Right atrium auricular region (tissue), 2 donors: ENCODE measurements at regions not wholly inside any gene's neighbourhood (a gene's known extent, or its start where the extent isn't known, plus 50 kb on each side); places are given as distances from the start of the nearest gene placed in this dataset.

Experiments used
- DNase-seq: peaks from one replicate; pipeline ENCODE4 v3.0.0-alpha.2; 2019; ENCODE audit warnings: low spot score
- H3K27ac ChIP-seq, 2 donors: fragments of 200-600 bp; sonication (generic); 1 replicate in 1 of 2; 2 replicates in 1 of 2; pipeline ENCODE4 v1.5.1; 2016 to 2019
- H3K27me3 ChIP-seq, 2 donors: fragments of 200-600 bp; sonication (generic); one replicate each; pipeline versions ENCODE4 v1.5.1 to v1.6.0; 2017 to 2019
- H3K36me3 ChIP-seq: fragments of 200-600 bp; sonication (generic); one replicate; pipeline ENCODE4 v1.5.1; 2016
- H3K4me1 ChIP-seq, 2 donors: fragments of 200-600 bp; sonication (generic); one replicate each; pipeline versions ENCODE4 v1.5.1 to v1.6.0; 2017 to 2019
- H3K4me3 ChIP-seq, 2 donors: fragments of 200-600 bp; sonication (generic); 1 replicate in 1 of 2; 2 replicates in 1 of 2; pipeline ENCODE4 v1.5.1; 2017 to 2019; ENCODE audit warnings: mild to moderate bottlenecking in 1 of 2, moderate library complexity in 1 of 2
- H3K9me3 ChIP-seq, 2 donors: fragments of 200-600 bp; sonication (generic); one replicate each; pipeline ENCODE4 v1.5.1; 2019
- CTCF ChIP-seq, 2 donors: fragments of 200-600 bp; sonication (generic); IDR thresholded peaks; one replicate each; pipeline ENCODE4 v1.5.1; 2019; ENCODE audit warnings: antibody characterized with exemption in 2 of 2

GRCh38 chr7:33736521-33737221 lies 168.7 kb upstream of the BMPER start:
- H3K4me1 ChIP-seq = no peaks in the 10 kb centered on the region
- no peaks in the 10 kb centered on the region for H3K36me3 ChIP-seq
- no peak overlapping the region for H3K4me3 ChIP-seq
- no peak for TF ChIP-seq CTCF (IDR thresholded peaks at IDR 0.05)
- H3K27me3 ChIP-seq = no peaks in the 10 kb centered on the region
- H3K9me3 ChIP-seq = no peaks in the 10 kb centered on the region
- H3K27ac ChIP-seq = no peak overlapping the region
- DNase-seq = no peak

- H3K27ac ChIP-seq = no peak overlapping the region
- no peak for DNase-seq
- no peak overlapping the region for H3K4me3 ChIP-seq
- no peaks in the 10 kb centered on the region for H3K27me3 ChIP-seq
- H3K4me1 ChIP-seq = no peaks in the 10 kb centered on the region
- H3K9me3 ChIP-seq = no peaks in the 10 kb centered on the region
- H3K36me3 ChIP-seq = no peaks in the 10 kb centered on the region
- no peak for TF ChIP-seq CTCF (IDR thresholded peaks at IDR 0.05)
Measured at GRCh38 chr7:33738260-33738935, 166.9 kb upstream of the BMPER start.

- TF ChIP-seq CTCF (IDR thresholded peaks at IDR 0.05) = no peak
- Histone ChIP-seq H3K36me3 (no peaks in the 10 kb centered on the region), H3K9me3 (no peaks in the 10 kb centered on the region), H3K27me3 (no peaks in the 10 kb centered on the region), H3K4me3 (no peak overlapping the region), H3K4me1 (no peaks in the 10 kb centered on the region), H3K27ac (no peak overlapping the region)
- DNase-seq = no peak
Measured at GRCh38 chr7:33739286-33739685, 166.1 kb upstream of the BMPER start.

GRCh38 chr7:33742521-33742920 lies 162.8 kb upstream of the BMPER start:
- no peak for TF ChIP-seq CTCF (IDR thresholded peaks at IDR 0.05)
- H3K27ac ChIP-seq = no peak overlapping the region
- no peaks in the 10 kb centered on the region for H3K4me1 ChIP-seq
- no peak for DNase-seq
- no peaks in the 10 kb centered on the region for H3K36me3 ChIP-seq
- no peaks in the 10 kb centered on the region for H3K9me3 ChIP-seq
- no peaks in the 10 kb centered on the region for H3K27me3 ChIP-seq
- H3K4me3 ChIP-seq = no peak overlapping the region

GRCh38 chr7:33742999-33743587 lies 162.2 kb upstream of the BMPER start:
- DNase-seq = no peak
- H3K36me3 ChIP-seq = no peaks in the 10 kb centered on the region
- no peak for TF ChIP-seq CTCF (IDR thresholded peaks at IDR 0.05)
- H3K27me3 ChIP-seq = no peaks in the 10 kb centered on the region
- H3K9me3 ChIP-seq = no peaks in the 10 kb centered on the region
- H3K27ac ChIP-seq = no peak overlapping the region
- H3K4me3 ChIP-seq = no peak overlapping the region
- H3K4me1 ChIP-seq = no peaks in the 10 kb centered on the region
